WTC11 (cell line): ENCODE measurements at regions not wholly inside any gene's neighbourhood (a gene's known extent, or its start where the extent isn't known, plus 50 kb on each side); places are given as distances from the start of the nearest gene placed in this dataset.

Source experiments
- FOXP1 ChIP-seq: sonication (generic); formaldehyde crosslinking; IDR thresholded peaks from 2 replicates; pipeline ENCODE4 v1.8.0; 2022; ENCODE audit warnings: missing genetic modification reagents, mild to moderate bottlenecking, moderate library complexity, borderline replicate concordance
- JUN ChIP-seq: sonication (generic); formaldehyde crosslinking; IDR thresholded peaks from 2 replicates; pipeline ENCODE4 v1.8.0; 2023; ENCODE audit warnings: mild to moderate bottlenecking, missing genetic modification reagents
- MXD4 ChIP-seq: fragments of 250-450 bp; sonication (Bioruptor Pico); IDR thresholded peaks from 2 replicates; pipeline ENCODE4 v1.8.0; 2021; ENCODE audit warnings: mild to moderate bottlenecking, moderate library complexity, borderline replicate concordance
- PRRX2 ChIP-seq: fragments of 250-450 bp; sonication (Bioruptor Pico); IDR thresholded peaks from 2 replicates; pipeline ENCODE4 v1.8.0; 2021; ENCODE audit warnings: mild to moderate bottlenecking
- SP1 ChIP-seq: sonication (generic); formaldehyde crosslinking; conservative IDR thresholded peaks from 2 replicates; pipeline ENCODE4 v1.8.1; 2022; ENCODE audit warnings: missing genetic modification reagents
- TCF7 ChIP-seq: sonication (generic); formaldehyde crosslinking; IDR thresholded peaks from 2 replicates; pipeline ENCODE4 v1.8.0; 2022; ENCODE audit warnings: mild to moderate bottlenecking, low read depth, missing genetic modification reagents, moderate library complexity
- ZNF263 ChIP-seq: sonication (generic); formaldehyde crosslinking; IDR thresholded peaks from 2 replicates; pipeline ENCODE4 v1.8.1; 2022; ENCODE audit warnings: low read depth, mild to moderate bottlenecking, moderate library complexity, missing genetic modification reagents
- TF ChIP-seq, protein P1 (sequence below): sonication (generic); formaldehyde crosslinking; IDR thresholded peaks from 2 replicates; pipeline ENCODE4 v1.8.0; 2022; ENCODE audit warnings: missing genetic modification reagents
- TF ChIP-seq, protein P2 (sequence below): fragments of 200-600 bp; IDR thresholded peaks from 2 replicates; pipeline ENCODE4 v1.8.0; 2022; ENCODE audit warnings: antibody characterized with exemption
- TF ChIP-seq, protein P3 (sequence below): sonication (generic); formaldehyde crosslinking; IDR thresholded peaks from 2 replicates; pipeline ENCODE4 v1.8.0; 2022; ENCODE audit warnings: mild to moderate bottlenecking, missing genetic modification reagents
- TF ChIP-seq, protein P4 (sequence below): sonication (generic); formaldehyde crosslinking; IDR thresholded peaks from 2 replicates; pipeline ENCODE4 v1.8.0; 2022; ENCODE audit warnings: mild to moderate bottlenecking, missing genetic modification reagents
- TF ChIP-seq, protein P5 (sequence below): sonication (generic); formaldehyde crosslinking; IDR thresholded peaks from 2 replicates; pipeline ENCODE4 v1.8.0; 2023; ENCODE audit warnings: missing genetic modification reagents
- TF ChIP-seq, protein P6 (sequence below): sonication (generic); formaldehyde crosslinking; conservative IDR thresholded peaks from 2 replicates; pipeline ENCODE4 v1.8.1; 2022; ENCODE audit warnings: mild to moderate bottlenecking, missing genetic modification reagents

DNA sequence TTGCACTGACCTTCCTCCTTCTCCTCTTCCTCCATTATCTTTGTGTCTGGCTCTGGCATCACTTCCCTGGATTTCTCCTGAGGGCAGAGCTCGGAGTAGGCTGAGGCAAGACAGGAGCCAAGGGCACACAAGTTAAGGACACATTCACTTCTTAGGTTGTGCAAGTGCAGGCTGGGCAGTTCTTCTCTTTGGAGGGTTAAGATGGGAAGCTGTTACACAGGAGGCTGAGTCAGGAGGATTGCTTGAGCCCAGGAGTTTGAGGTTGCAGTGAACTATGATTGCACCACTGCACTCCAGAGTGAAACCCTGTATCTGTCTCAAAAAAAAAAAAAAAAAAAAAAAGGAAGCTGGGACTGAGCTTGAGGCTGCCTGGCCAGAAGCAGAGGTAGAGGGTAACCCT lies 176.2 kb upstream of the ANKRD28 start:
- no peak for TF ChIP-seq SP1 (CRISPR knock-in tag)
- no peak for TF ChIP-seq JUN
- TF ChIP-seq, protein P1, sequence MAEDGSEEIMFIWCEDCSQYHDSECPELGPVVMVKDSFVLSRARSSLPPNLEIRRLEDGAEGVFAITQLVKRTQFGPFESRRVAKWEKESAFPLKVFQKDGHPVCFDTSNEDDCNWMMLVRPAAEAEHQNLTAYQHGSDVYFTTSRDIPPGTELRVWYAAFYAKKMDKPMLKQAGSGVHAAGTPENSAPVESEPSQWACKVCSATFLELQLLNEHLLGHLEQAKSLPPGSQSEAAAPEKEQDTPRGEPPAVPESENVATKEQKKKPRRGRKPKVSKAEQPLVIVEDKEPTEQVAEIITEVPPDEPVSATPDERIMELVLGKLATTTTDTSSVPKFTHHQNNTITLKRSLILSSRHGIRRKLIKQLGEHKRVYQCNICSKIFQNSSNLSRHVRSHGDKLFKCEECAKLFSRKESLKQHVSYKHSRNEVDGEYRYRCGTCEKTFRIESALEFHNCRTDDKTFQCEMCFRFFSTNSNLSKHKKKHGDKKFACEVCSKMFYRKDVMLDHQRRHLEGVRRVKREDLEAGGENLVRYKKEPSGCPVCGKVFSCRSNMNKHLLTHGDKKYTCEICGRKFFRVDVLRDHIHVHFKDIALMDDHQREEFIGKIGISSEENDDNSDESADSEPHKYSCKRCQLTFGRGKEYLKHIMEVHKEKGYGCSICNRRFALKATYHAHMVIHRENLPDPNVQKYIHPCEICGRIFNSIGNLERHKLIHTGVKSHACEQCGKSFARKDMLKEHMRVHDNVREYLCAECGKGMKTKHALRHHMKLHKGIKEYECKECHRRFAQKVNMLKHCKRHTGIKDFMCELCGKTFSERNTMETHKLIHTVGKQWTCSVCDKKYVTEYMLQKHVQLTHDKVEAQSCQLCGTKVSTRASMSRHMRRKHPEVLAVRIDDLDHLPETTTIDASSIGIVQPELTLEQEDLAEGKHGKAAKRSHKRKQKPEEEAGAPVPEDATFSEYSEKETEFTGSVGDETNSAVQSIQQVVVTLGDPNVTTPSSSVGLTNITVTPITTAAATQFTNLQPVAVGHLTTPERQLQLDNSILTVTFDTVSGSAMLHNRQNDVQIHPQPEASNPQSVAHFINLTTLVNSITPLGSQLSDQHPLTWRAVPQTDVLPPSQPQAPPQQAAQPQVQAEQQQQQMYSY, result no peak
- TF ChIP-seq TCF7, result no peak
- TF ChIP-seq, protein P2, sequence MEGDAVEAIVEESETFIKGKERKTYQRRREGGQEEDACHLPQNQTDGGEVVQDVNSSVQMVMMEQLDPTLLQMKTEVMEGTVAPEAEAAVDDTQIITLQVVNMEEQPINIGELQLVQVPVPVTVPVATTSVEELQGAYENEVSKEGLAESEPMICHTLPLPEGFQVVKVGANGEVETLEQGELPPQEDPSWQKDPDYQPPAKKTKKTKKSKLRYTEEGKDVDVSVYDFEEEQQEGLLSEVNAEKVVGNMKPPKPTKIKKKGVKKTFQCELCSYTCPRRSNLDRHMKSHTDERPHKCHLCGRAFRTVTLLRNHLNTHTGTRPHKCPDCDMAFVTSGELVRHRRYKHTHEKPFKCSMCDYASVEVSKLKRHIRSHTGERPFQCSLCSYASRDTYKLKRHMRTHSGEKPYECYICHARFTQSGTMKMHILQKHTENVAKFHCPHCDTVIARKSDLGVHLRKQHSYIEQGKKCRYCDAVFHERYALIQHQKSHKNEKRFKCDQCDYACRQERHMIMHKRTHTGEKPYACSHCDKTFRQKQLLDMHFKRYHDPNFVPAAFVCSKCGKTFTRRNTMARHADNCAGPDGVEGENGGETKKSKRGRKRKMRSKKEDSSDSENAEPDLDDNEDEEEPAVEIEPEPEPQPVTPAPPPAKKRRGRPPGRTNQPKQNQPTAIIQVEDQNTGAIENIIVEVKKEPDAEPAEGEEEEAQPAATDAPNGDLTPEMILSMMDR, result no peak
- TF ChIP-seq FOXP1 (CRISPR knock-in tag), result no peak
- TF ChIP-seq PRRX2 (CRISPR knock-in tag), result no peak
- TF ChIP-seq, protein P3, sequence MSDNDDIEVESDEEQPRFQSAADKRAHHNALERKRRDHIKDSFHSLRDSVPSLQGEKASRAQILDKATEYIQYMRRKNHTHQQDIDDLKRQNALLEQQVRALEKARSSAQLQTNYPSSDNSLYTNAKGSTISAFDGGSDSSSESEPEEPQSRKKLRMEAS (CRISPR knock-in tag), result no peak
- TF ChIP-seq, protein P4, sequence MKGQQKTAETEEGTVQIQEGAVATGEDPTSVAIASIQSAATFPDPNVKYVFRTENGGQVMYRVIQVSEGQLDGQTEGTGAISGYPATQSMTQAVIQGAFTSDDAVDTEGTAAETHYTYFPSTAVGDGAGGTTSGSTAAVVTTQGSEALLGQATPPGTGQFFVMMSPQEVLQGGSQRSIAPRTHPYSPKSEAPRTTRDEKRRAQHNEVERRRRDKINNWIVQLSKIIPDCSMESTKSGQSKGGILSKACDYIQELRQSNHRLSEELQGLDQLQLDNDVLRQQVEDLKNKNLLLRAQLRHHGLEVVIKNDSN (CRISPR knock-in tag), result no peak
- TF ChIP-seq, protein P5, sequence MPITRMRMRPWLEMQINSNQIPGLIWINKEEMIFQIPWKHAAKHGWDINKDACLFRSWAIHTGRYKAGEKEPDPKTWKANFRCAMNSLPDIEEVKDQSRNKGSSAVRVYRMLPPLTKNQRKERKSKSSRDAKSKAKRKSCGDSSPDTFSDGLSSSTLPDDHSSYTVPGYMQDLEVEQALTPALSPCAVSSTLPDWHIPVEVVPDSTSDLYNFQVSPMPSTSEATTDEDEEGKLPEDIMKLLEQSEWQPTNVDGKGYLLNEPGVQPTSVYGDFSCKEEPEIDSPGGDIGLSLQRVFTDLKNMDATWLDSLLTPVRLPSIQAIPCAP, result no peak
- no peak for TF ChIP-seq MXD4
- no peak for TF ChIP-seq ZNF263 (CRISPR knock-in tag)
- TF ChIP-seq, protein P6, sequence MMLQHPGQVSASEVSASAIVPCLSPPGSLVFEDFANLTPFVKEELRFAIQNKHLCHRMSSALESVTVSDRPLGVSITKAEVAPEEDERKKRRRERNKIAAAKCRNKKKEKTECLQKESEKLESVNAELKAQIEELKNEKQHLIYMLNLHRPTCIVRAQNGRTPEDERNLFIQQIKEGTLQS, result no peak
